HG03442 (cell line): ENCODE measurements at regions not wholly inside any gene's neighbourhood (a gene's known extent, or its start where the extent isn't known, plus 50 kb on each side); places are given as distances from the start of the nearest gene placed in this dataset.
"Not testable (repeated sequence)": the region's sequence is repeated elsewhere in the genome, so short reads cannot be mapped to it uniquely, and the experiment has no call there.

Source experiments
- ATAC-seq: cut with Tn5 transposase; IDR thresholded peaks from one replicate; pipeline ENCODE4 v1.9.1; 2021; ENCODE audit warnings: mild to moderate bottlenecking, moderate library complexity; ENCODE audit not compliant: unreplicated experiment

DNA sequence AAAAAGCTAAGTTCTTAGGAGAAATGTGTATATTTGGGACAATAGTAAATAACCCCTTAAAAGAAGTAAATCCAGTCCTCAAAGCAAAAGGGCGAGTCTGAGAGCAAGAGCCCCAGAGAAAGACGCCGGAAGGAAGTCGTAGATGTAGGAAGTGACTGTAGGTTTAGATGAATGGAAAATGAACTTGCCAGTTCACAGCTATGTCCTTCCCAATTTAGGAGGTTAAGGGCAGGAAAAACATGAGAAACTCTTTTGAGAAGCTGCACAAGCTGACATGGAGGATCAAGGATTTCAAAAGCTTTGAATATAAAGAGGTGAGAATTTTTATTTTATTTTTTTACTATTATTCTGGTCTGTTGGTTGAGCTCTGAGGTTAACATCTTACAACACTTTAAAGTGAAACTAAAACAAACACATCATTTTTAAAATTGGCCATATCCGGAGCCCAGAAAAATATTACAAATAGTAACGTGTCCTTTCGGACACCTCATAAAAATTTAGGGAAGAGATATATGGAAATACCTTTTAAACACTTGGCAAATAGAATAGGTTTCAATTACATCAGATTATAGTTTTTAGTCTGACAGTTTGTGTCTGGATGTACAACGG, 1178.6 kb downstream of the MRPL39 start:
- ATAC-seq: peak; percentile 83

DNA sequence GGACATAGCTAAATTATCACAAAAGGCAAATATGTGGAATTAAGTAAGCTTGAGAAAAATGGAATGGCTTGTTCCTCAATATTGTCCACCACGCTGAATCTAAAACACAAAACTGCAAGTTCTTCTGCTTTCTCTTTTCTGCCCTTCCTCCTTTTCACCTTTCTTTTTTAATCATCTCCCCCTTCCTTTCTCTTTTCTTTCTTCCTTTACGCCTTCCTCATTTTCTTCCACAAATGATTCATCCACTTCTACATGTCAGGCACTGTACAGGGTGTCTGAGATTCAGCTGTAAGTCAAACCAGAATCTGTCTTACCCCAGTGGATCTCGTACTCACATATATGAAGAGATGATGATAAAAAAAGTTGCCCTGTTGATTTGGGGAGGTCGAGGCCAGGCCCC, 1182.5 kb downstream of the MRPL39 start:
- ATAC-seq: no peak

DNA sequence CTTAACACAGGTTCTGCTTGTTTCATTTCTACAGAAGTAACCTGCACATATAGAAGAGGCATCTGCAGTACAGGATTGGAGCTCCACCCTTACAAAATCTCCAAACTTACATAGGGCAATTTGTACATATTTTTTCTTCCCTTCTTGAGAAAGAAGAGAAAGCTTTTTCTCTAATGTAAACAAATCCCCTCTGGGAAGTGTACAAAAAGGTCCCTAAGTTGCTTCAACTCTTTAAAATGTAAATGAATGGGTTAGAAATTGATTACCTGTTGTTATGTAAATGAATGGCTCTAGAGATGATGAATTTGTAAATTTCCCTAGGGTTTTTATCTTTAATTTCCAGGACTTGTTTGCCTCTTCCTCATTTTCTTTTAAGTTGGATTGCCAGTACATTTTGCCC, 1183.7 kb downstream of the MRPL39 start:
- ATAC-seq: no peak

DNA sequence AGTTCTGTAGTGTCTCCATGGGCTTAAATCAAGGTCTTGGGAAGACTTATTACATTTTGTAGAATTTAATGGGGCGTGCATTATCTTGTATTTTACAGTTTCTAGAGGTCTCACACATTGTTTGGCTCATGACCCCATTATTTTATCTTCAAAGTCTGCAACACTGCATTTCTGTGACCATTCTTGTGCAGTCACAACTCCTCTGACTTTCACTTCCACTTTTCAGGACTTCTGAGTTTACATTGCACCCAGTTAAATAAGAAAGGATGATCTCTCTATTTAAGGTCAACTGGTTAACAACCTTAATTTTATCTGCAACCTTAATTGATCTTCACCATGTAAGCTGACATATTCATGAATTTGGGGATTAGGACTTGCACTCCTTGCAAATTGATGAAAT, 1186.6 kb downstream of the MRPL39 start:
- peak; percentile 69 for ATAC-seq

DNA sequence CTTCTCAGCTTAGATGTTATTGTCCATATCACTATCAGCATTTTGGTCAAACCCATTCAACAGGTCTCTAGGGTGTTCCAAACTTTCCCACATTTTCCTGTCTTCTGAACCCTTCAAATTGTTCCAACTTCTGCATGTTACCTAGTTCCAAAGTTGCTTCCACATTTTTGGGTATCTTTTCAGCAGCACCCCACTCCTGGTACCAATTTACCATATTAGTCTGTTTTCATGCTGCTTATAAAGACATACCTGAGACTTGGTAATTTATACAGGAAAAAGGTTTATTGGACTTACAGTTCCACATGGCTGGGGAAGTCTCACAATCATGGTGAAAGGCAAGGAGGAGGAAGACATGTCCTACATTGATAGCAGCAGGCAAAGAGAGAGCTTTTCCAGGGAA, 1187.6 kb downstream of the MRPL39 start:
- ATAC-seq: not testable (repeated sequence)

DNA sequence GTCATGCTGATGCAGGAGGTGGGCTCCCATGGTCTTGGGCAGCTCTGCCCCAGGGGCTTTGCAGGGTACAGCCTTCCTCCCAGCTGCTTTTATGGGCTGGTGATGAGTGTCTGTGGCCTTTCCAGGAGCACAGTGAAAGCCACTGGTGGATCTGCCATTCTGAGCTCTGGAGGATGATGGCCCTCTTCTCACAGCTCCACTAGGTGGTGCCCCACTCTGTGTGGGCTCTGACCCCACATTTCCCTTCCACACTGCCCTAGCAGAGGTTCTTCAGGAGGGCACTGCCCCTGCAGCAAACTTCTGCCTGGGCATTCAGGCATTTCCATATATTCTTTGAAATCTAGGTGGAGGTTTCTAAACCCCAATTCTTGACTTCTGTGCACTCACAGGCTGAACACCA, 1188.6 kb downstream of the MRPL39 start:
- no peak for ATAC-seq

DNA sequence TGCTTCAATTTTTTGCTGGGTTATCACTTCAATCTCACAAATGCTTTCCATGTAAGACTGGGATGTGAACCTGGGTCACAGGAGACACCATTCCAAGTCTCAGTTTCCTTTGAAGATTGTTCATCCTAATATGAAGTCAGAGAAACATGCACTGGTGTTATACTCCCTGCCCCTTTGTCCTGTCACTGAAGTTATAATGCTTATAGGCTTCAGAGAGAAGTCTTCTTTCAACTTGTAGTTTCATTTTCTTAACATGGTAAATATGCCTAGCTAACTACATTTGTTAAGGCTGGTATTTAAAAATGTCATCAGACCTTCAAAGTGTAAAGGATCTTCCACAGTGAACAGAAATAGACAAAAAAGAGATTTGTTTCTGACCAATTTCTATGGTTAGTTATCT, 1195.9 kb downstream of the MRPL39 start:
- no peak for ATAC-seq

DNA sequence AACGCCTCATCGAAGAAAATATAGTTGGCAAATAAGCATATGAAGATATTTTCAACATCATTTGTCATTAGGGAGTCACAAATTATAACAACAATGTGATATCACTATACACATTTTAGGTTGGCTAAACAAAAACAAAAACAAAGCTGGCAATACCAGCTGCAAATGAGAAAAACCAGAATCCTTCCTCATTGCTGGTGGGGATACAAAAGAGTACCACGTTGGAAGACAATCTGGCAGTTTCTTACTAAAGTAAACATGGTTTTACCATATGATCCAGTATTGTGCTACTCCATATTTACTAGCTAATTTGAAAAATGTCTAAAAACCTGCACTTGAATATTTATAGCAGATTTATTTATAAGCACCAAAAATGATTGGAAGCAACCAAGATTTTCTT, 1204.1 kb downstream of the MRPL39 start:
- ATAC-seq: no peak

DNA sequence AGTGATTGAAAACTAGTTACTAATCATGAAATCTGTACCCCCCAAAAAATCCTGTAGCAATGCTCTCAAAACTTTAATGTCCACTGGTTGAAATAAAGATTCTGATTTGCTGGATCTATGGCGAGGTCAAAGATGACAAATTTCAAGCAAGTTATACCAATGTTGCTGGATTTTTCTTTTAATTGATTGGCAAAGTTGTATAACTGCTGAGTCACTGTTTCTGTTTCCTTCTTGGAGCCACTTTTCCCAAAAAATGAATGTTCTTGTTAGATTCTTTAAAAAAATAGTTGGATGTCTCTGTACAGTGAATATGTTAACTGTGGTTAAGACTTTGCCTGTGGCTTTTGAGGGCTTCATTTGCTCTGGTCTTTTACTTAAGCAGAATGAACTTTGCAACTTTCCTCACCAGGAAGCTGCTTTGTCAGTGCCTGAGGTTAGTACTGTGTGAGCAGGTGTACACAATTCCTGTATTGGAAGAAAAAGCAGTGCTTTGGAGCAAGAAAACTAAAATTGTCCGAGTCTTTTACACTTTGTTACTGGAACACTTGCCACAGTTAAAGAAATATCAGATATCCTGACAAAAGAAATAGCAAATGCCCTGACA, 1211.9 kb downstream of the MRPL39 start:
- ATAC-seq: no peak

DNA sequence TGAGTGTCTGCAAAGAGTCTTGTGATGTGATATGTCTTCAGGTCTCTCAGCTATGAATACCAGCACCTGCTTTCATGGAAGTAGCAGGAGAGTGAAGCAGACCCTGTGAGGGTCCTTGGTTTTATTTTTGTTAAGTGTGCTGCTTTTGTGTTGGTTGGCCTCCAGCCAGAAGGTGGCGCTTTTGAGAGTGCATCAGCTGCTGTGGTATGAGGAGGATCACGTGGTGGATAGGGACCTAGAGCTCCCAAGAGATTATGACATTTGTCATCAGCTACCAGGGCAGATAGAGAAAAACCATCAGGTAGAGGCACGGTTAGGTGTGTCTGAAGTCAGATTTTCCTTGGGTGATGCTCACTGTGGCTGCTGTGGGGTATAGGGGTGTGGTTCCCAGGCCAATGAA, 1232.1 kb downstream of the MRPL39 start:
- peak; percentile 69 for ATAC-seq

DNA sequence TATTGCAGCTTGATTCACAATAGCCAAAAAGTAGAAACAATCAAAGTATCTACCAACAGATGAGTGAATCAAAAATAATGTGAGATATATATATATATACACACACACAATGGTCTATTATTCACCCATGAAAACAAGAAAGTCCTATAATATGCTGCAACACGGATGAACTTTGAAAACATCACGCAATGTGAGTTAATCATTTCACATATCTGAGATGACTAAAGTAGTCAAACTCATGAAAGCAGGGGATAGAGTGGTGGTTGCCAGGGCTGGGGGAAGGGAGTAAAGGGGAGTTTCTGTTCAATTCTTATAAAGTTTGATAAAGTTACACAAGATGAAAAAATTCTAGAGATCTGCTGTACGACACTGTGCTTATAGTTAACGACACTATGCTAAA, 1234.8 kb downstream of the MRPL39 start:
- no peak for ATAC-seq

DNA sequence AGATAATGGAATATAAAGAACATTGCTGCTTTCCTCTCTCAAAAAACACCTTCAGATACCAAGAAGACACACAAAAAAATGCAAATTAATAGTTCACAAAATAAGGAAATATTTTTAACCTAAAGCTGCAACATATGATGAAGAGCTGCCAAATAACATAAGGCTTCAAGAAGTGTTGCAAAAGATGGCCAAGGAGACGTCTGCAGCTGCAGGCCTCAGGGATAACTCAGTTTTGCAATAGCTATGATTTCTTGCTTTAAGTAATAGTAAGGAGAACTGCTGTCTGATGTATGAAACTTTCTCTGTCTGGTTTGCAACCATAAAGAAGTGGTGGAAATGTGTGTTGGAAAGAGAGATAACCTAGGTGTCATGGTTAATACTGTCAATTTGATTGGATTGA, 1237.5 kb downstream of the MRPL39 start:
- no peak for ATAC-seq

DNA sequence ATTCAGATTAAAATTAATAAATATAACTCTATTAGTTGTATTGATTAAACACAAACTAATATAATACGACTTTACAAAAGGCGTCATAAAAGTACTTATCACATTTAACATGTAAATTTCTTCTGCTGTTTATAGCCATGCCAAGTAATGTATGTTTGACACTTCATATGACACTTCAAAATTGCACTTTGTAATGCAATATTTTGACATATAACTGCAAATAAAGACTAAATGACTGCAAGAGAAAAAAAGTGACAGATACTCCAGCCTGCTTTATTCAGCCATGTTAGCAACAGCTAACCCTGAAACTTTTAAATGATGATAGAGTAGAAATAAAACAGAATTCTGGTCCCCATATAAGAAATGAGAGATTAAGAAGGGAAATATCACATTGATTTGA, 1238.0 kb downstream of the MRPL39 start:
- ATAC-seq: no peak

DNA sequence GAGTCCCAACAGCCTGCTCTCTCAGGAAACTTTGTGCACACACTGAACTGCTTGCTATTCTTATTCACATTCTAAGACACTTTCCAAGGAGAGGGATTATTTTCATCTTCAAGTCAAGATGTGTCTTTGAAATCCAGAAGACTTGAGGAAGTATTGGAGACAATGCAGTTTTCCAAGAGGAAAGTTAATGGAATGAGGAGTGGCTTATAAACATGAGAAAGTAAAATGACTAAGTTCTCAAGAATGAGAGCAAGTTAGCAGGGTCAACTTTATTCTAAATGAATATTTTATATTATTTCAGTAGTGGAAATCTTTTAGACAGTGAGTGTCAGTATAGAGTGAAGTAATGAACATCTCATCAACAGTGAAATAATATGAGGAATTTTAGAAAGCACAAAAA, 1239.3 kb downstream of the MRPL39 start:
- no peak for ATAC-seq

DNA sequence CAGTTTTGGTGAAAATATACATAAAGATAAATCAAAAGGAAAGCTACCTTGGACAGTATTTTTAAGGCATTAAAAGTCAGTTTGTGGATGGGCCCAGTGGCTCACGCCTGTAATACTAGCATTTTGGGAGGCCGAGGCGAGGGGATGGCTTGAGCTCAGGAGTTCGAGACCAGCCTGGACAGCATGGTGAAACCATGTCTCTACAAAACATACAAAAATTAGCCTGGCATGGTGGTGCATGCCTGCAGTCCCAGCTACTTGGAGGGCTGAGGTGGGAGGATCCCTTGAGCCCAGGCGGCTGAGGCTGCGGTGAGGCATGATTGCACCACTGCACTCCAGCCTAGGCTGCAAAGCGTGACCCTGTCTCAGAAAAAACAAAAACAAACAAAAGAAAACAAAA, 1253.8 kb downstream of the MRPL39 start:
- ATAC-seq: no peak

DNA sequence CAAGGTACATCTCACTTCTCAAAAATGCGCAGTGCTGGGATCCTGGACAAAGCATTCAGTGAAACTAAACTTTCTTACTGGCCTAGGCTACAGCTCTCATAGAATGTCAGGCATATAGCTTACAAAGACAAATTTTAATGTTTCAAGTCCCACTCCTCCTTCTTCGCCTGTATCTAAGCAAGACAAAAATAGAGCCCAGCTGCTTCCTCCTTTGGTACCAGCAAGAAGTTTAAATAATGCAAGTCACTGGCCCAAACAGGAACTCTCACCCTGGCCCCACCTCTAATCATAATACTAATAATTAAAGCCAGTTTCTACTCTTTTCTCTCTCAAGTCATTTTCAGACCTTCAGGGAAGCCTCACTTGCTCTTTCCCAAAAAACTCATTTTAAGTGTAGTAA, 1267.9 kb downstream of the MRPL39 start:
- no peak for ATAC-seq

DNA sequence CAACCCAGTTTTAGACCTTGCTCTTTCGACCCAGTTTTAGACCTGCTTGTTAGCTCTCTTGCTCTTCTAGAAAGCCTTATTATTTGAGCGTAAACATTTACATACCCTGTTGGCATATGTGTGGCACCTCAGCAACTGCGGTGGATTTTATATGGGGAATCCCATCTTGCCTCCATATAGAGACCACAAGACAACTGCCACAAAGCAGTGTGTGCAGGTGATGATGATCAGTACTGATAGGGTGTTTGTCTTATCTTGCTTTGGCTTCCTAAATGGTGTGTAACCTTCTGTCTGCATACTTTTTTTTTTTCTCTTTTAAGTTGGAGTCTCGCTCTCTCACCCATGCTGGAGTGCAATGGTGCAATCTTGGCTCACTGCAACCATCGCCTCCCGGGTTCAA, 1270.8 kb downstream of the MRPL39 start:
- ATAC-seq: no peak

DNA sequence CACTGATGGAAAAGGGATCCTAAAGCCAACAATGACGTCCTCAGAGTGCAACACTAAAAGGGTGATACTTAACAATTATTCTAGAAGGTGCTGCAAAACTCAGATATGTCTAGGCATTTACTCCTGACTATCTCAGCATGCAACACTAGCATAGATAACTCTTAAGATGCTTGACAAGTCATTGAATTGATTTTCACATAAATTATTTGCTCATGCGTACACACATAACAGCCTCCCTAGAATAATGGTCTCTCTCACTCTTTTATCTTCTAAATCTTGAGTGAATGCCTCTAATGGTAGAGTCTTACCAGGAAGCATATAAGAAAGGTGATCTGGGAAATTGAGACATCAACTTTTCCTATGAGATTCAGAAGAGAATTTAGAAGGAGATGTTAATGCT, 1283.7 kb downstream of the MRPL39 start:
- no peak for ATAC-seq

DNA sequence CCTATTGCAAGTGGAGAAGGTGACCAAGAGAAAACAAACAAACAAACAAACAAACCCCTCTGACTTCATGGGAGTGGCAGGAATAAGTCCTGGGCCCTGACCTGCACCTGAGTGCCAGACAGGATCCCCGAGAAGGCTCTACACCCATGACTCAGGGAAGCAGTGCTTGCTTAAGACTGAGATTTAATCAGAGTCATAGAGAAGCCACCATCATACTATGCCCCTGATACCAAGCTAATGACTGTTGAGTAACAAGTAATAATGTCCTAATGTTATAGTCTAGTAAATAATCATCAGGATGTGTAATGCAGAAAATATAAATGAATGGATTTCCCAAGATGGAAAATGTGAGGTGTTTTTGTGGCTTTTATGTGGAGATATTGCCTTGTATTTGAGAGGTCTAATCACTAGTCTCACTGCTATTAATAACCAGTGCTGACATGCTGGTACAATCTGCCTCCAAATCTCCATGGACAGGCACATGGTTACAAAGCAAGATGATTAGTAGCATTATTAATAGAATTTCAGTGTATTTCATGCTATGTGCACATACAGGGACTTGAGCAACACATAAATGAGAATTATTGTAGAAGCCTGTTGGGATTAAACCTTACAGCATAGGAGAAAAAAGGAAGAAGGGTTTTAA, 1290.9 kb downstream of the MRPL39 start:
- no peak for ATAC-seq

DNA sequence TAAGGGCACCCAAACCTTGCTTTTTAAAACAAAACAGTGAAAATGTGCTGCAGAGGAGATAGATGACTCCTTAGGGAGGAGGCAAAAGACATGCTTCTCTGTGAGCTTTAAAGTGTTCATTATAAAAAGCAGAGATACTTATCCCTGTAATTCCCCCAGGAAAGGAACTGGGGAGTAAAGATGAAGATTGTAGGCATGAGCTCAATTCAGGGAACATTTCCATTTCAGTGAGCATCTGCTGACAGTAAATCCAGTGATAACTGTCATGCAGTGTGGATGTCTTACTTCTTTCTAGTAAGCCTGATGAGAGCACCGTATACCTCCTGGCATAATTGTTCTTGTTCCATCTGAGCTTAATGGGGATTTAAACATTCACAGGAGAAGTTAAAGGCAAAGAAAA, 1296.5 kb downstream of the MRPL39 start:
- ATAC-seq: no peak

DNA sequence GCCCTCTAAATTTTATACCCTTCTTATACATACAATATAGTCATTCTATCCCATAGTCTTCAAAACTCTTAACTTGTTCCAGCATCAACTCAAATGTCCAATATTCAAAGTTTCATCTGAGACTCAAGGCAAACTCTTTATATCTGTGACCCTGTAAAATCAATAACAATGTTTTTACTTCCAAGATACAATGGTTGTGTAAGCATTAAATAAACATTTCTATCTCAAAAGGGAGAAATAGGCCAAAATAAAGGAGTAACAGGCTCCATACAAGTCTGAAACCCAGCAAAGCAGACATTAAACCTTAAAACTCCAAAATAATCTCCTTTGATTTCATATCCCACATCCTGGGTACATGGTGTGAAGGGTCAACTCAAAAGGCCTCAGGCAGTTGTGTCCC, 1299.1 kb downstream of the MRPL39 start:
- ATAC-seq: no peak

DNA sequence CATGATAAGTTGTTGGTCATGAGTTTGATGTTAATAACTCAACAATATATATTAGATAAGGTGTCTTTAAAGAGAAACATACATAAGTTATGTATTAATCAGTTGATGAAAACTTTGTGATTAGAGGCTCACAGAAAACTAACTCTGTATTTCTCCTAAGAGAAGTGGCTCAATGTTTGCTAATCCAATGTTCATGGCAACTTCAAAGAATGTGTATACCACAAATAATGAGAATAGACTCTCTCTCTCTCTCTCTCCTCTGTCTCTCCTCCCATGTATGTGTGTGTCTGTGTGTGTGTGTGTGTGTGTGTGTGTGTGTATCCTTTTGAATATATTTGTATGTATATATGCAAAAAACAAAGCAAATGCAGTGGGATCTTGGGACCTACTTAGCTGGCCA, 1304.9 kb downstream of the MRPL39 start:
- ATAC-seq: no peak

DNA sequence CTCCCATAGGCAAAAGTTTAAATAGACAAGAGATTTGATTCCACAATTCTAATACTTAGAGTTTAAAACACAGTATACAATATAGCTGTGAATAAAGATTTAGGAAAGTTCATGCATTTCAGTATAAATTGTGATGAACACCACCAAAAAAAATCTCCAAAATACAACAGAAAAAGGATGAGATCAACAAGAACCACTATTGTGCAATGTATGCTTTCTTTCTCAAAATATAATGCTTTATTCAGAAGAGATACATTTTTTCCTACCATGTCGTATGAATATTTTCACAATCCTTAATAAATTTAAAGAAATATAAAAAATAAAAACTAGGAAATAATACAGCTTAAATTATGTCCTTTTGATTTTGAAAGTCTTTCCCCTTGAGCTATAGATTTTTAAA, 1309.2 kb downstream of the MRPL39 start:
- ATAC-seq: no peak
